Stomach (tissue), 4 donors: ENCODE measurements at regions not wholly inside any gene's neighbourhood (a gene's known extent, or its start where the extent isn't known, plus 50 kb on each side); places are given as distances from the start of the nearest gene placed in this dataset.
"Not testable (repeated sequence)": the region's sequence is repeated elsewhere in the genome, so short reads cannot be mapped to it uniquely, and the experiment has no call there.

Experiments
- CTCF ChIP-seq, 7 experiments: fragments of 450-650 bp in 4 of 7; fragments of 200-600 bp in 3 of 7; sonication (generic) in 3 of 7; IDR thresholded peaks; one replicate each; pipeline ENCODE4 v1.5.1; 2016 to 2019; ENCODE audit warnings: antibody characterized with exemption in 7 of 7, control low read depth in 2 of 7, mild to moderate bottlenecking in 1 of 7
- POLR2AphosphoS5 ChIP-seq, 3 donors: sonication (generic); formaldehyde crosslinking; IDR thresholded peaks; one replicate each; pipeline ENCODE4 v1.6.1; 2016; ENCODE audit warnings: antibody characterized with exemption in 3 of 3

GRCh38 chr2:87500421-87500820 lies 247.5 kb upstream of the PLGLB2 start:
- not testable (repeated sequence) for TF ChIP-seq CTCF, POLR2AphosphoS5 (IDR thresholded peaks at IDR 0.05)
